HEK293 (cell line): ENCODE measurements at regions not wholly inside any gene's neighbourhood (a gene's known extent, or its start where the extent isn't known, plus 50 kb on each side); places are given as distances from the start of the nearest gene placed in this dataset.

Source experiments
- CTCF ChIA-PET: fragments of 350-600 bp; formaldehyde crosslinking; extraction: SDS; loops from one replicate; lab custom pipeline; 2021; ENCODE audit warnings: antibody characterized with exemption; lab: Yijun Ruan, JAX
- POLR2A ChIA-PET: fragments of 300-600 bp; formaldehyde crosslinking; extraction: SDS; loops from one replicate; lab custom pipeline; 2020; ENCODE audit warnings: antibody characterized with exemption, inconsistent platforms; lab: Yijun Ruan, JAX
- H3K27ac ChIP-seq: fragments of 200-500 bp; sonication (Bioruptor generic); 2 replicates; pipeline ENCODE4 v1.5.1; 2014; ENCODE audit warnings: low read depth, low read length, control low read depth, inconsistent platforms; ENCODE audit errors: extremely low read depth
- H3K36me3 ChIP-seq, 2 experiments: fragments of 200-500 bp in 1 of 2; sonication (Bioruptor generic) in 1 of 2; 1 replicate in 1 of 2; 2 replicates in 1 of 2; pipeline ENCODE4 v1.5.1; 2014 to 2017; ENCODE audit warnings: inconsistent platforms in 2 of 2, low read length in 2 of 2; ENCODE audit not compliant: control insufficient read depth in 2 of 2, insufficient read depth in 1 of 2
- H3K4me1 ChIP-seq: fragments of 200-500 bp; sonication (Bioruptor generic); 2 replicates; pipeline ENCODE4 v1.5.1; 2014; ENCODE audit warnings: mild to moderate bottlenecking, low read length, inconsistent platforms; ENCODE audit not compliant: control insufficient read depth, insufficient read depth
- H3K4me3 ChIP-seq: 2 replicates; pipeline ENCODE4 v1.5.1; 2011; ENCODE audit warnings: low read depth, mild to moderate bottlenecking, control low read depth, low read length, moderate library complexity
- H3K9me3 ChIP-seq: fragments of 200-500 bp; sonication (Bioruptor generic); 2 replicates; pipeline ENCODE4 v1.5.1; 2014; ENCODE audit warnings: low read depth, low read length, inconsistent platforms; ENCODE audit not compliant: control insufficient read depth, insufficient read depth
- CTCF ChIP-seq: fragments of 450-650 bp; formaldehyde crosslinking; IDR thresholded peaks from 2 replicates; pipeline ENCODE4 v1.5.1; 2016; ENCODE audit warnings: missing biosample characterization, missing genetic modification characterization
- SP7 ChIP-seq: fragments of 450-650 bp; formaldehyde crosslinking; IDR thresholded peaks from 2 replicates; pipeline ENCODE4 v1.5.1; 2016; ENCODE audit warnings: missing biosample characterization, missing genetic modification characterization
- ZFHX2 ChIP-seq: fragments of 450-650 bp; formaldehyde crosslinking; conservative IDR thresholded peaks from 2 replicates; pipeline ENCODE4 v1.5.1; 2016; ENCODE audit warnings: missing biosample characterization, missing genetic modification characterization
- ZNF10 ChIP-seq: fragments of 450-650 bp; formaldehyde crosslinking; IDR thresholded peaks from 2 replicates; pipeline ENCODE4 v1.5.1; 2017; ENCODE audit warnings: missing biosample characterization, missing genetic modification characterization
- ZNF146 ChIP-seq: fragments of 450-650 bp; formaldehyde crosslinking; IDR thresholded peaks from 2 replicates; pipeline ENCODE4 v1.5.1; 2016; ENCODE audit warnings: missing biosample characterization, missing genetic modification characterization
- ZNF155 ChIP-seq: fragments of 450-650 bp; formaldehyde crosslinking; IDR thresholded peaks from 2 replicates; pipeline ENCODE4 v1.5.1; 2016; ENCODE audit warnings: missing biosample characterization, missing genetic modification characterization
- ZNF16 ChIP-seq: fragments of 450-650 bp; formaldehyde crosslinking; IDR thresholded peaks from 2 replicates; pipeline ENCODE4 v1.5.1; 2016; ENCODE audit warnings: low read depth, missing biosample characterization, missing genetic modification characterization
- ZNF239 ChIP-seq: fragments of 450-650 bp; formaldehyde crosslinking; IDR thresholded peaks from 2 replicates; pipeline ENCODE4 v1.5.1; 2016; ENCODE audit warnings: missing biosample characterization, missing genetic modification characterization
- ZNF311 ChIP-seq: fragments of 450-650 bp; formaldehyde crosslinking; IDR thresholded peaks from 2 replicates; pipeline ENCODE4 v1.5.1; 2017; ENCODE audit warnings: missing biosample characterization, missing genetic modification characterization, borderline replicate concordance
- ZNF335 ChIP-seq: fragments of 450-650 bp; formaldehyde crosslinking; conservative IDR thresholded peaks from 2 replicates; pipeline ENCODE4 v1.5.1; 2016; ENCODE audit warnings: missing biosample characterization, missing genetic modification characterization
- ZNF366 ChIP-seq: fragments of 450-650 bp; formaldehyde crosslinking; conservative IDR thresholded peaks from 2 replicates; pipeline ENCODE4 v1.5.1; 2016; ENCODE audit warnings: missing biosample characterization, missing genetic modification characterization
- ZNF394 ChIP-seq: fragments of 450-650 bp; formaldehyde crosslinking; IDR thresholded peaks from 2 replicates; pipeline ENCODE4 v1.5.1; 2016; ENCODE audit warnings: missing biosample characterization, missing genetic modification characterization, mild to moderate bottlenecking, moderate library complexity, borderline replicate concordance
- ZNF510 ChIP-seq: fragments of 450-650 bp; formaldehyde crosslinking; IDR thresholded peaks from 2 replicates; pipeline ENCODE4 v1.5.1; 2018; ENCODE audit warnings: mild to moderate bottlenecking, missing genetic modification characterization, missing biosample characterization; ENCODE audit not compliant: insufficient replicate concordance
- ZNF514 ChIP-seq: fragments of 450-650 bp; formaldehyde crosslinking; IDR thresholded peaks from 2 replicates; pipeline ENCODE4 v1.5.1; 2016; ENCODE audit warnings: missing biosample characterization, missing genetic modification characterization
- ZNF529 ChIP-seq: fragments of 450-650 bp; formaldehyde crosslinking; IDR thresholded peaks from 2 replicates; pipeline ENCODE4 v1.5.1; 2017; ENCODE audit warnings: missing genetic modification characterization, missing biosample characterization; ENCODE audit not compliant: insufficient replicate concordance
- ZNF629 ChIP-seq: fragments of 450-650 bp; formaldehyde crosslinking; IDR thresholded peaks from 2 replicates; pipeline ENCODE4 v1.5.1; 2017; ENCODE audit warnings: missing biosample characterization, missing genetic modification characterization
- ZXDB ChIP-seq: fragments of 450-650 bp; formaldehyde crosslinking; IDR thresholded peaks from 2 replicates; pipeline ENCODE4 v1.5.1; 2016; ENCODE audit warnings: missing biosample characterization, missing genetic modification characterization
- TF ChIP-seq, protein P1 (sequence below): fragments of 450-650 bp; formaldehyde crosslinking; IDR thresholded peaks from 2 replicates; pipeline ENCODE4 v1.5.1; 2016; ENCODE audit warnings: missing biosample characterization, missing genetic modification characterization
- TF ChIP-seq, protein P2 (sequence below): fragments of 450-650 bp; formaldehyde crosslinking; IDR thresholded peaks from 2 replicates; pipeline ENCODE4 v1.5.1; 2016; ENCODE audit warnings: missing biosample characterization, missing genetic modification characterization
- TF ChIP-seq, protein P3 (sequence below): fragments of 450-650 bp; formaldehyde crosslinking; IDR thresholded peaks from 2 replicates; pipeline ENCODE4 v1.5.1; 2016; ENCODE audit warnings: missing biosample characterization, missing genetic modification characterization

DNA sequence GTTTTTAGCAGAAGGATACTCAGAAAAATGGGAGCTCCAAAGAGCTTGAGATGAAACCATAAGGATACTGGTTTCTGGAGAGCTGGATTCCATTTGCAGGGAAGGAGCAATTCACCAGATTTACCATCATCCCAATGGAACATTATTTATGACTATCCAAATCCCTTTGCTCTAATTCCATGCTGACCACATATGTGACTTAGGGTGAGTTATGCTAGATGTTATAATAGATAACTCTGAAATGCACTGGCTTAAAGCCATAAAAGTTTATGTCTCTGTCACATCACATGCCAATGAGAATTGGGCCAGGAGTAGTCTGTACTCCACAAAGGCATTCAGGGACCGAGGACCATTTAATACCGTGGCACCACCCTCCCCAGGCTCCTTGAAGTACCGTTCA is 185.2 kb downstream of the SKIDA1 start:
- POLR2A ChIA-PET, result no interaction called here
- Histone ChIP-seq H3K9me3 (no peaks in the 10 kb centered on the region), H3K4me1 (0 out of 2 replicates have a peak, but pooled peaks cover 5% of the 10 kb centered on the region), H3K4me3 (no peak overlapping the region), H3K36me3 (no peaks in the 10 kb centered on the region), H3K27ac (no peak overlapping the region)
- CTCF ChIA-PET, result no interaction called here
- TF ChIP-seq ZNF16 (no peak), ZNF514 (no peak), ZFHX2 (tag by site-specific recombination) (no peak), CTCF (tag by site-specific recombination) (no peak), ZNF311 (tag by site-specific recombination) (no peak), ZNF394 (tag by site-specific recombination) (no peak), ZNF335 (no peak), ZNF155 (tag by site-specific recombination) (no peak), ZNF146 (tag by site-specific recombination) (no peak), ZNF239 (no peak)
- TF ChIP-seq, protein P1, sequence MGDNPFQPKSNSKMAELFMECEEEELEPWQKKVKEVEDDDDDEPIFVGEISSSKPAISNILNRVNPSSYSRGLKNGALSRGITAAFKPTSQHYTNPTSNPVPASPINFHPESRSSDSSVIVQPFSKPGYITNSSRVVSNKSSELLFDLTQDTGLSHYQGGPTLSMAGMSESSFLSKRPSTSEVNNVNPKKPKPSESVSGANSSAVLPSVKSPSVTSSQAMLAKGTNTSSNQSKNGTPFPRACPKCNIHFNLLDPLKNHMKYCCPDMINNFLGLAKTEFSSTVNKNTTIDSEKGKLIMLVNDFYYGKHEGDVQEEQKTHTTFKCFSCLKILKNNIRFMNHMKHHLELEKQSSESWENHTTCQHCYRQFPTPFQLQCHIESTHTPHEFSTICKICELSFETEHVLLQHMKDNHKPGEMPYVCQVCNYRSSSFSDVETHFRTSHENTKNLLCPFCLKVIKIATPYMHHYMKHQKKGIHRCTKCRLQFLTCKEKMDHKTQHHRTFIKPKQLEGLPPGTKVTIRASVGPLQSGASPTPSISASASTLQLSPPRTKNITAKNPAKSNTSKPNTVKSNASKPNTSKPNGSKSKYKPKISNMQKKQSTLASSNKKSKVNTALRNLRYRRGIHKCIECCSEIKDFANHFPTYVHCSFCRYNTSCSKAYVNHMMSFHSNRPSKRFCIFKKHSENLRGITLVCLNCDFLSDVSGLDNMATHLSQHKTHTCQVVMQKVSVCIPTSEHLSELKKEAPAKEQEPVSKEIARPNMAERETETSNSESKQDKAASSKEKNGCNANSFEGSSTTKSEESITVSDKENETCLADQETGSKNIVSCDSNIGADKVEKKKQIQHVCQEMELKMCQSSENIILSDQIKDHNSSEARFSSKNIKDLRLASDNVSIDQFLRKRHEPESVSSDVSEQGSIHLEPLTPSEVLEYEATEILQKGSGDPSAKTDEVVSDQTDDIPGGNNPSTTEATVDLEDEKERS (tag by site-specific recombination), result no peak

DNA sequence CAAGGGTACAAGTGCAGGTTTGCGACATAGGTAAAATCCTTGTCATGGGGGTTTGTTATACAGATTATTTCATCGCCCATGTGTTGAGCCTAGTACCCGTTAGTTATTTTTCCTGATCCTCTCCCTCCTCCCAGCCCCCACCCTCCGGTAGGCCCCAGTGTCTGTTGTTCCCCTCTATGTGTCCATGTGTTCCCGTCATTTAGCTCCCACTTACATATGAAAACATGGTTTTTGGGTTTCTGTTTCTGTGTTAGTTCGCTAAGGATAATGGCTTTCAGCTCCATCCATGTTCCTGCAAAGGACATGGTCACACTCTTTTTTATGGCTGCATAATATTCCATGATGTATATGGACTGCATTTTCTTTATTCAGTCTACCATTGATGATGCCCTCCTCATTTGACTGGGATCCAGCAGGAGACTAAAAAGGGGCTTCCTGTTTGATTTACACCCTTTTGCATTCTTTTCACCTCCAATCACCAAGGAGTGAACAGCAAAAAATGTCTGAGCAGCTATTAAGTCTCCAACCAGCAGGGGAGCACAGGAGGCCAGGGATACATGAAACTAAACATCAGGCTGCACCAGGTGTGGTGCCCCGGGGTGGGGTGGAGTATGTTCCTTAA is 188.2 kb downstream of the SKIDA1 start:
- no peaks in the 10 kb centered on the region for H3K36me3 ChIP-seq
- POLR2A ChIA-PET, result interaction anchor here (0.6 kb wide), 1 partner anchor 77 kb away, joined by 3 read pairs; no protein-coding TSS in a partner anchor
- TF ChIP-seq, protein P1 (tag by site-specific recombination), result 0 out of 2 replicates have a peak, but pooled peaks have one; percentile 39
- TF ChIP-seq ZNF311 (tag by site-specific recombination) (no peak), ZNF529 (tag by site-specific recombination) (no peak), ZNF10 (0 out of 2 replicates have a peak, but pooled peaks have one; percentile 0), ZXDB (no peak), ZNF510 (no peak), SP7 (0 out of 2 replicates have a peak, but pooled peaks have one; percentile 35), ZNF366 (tag by site-specific recombination) (0 out of 2 replicates have a peak, but pooled peaks have one; percentile 1), ZNF629 (0 out of 2 replicates have a peak, but pooled peaks have one; percentile 39), ZNF146 (tag by site-specific recombination) (peak; percentile 99)
- TF ChIP-seq, protein P2, sequence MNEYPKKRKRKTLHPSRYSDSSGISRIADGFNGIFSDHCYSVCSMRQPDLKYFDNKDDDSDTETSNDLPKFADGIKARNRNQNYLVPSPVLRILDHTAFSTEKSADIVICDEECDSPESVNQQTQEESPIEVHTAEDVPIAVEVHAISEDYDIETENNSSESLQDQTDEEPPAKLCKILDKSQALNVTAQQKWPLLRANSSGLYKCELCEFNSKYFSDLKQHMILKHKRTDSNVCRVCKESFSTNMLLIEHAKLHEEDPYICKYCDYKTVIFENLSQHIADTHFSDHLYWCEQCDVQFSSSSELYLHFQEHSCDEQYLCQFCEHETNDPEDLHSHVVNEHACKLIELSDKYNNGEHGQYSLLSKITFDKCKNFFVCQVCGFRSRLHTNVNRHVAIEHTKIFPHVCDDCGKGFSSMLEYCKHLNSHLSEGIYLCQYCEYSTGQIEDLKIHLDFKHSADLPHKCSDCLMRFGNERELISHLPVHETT (tag by site-specific recombination), result no peak
- TF ChIP-seq, protein P3, sequence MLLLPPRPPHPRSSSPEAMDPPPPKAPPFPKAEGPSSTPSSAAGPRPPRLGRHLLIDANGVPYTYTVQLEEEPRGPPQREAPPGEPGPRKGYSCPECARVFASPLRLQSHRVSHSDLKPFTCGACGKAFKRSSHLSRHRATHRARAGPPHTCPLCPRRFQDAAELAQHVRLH (tag by site-specific recombination), result peak; percentile 80
- no peak overlapping the region for H3K27ac ChIP-seq
- 0 out of 2 replicates have a peak, but pooled peaks cover 5% of the 10 kb centered on the region for H3K4me1 ChIP-seq
- no peaks in the 10 kb centered on the region for H3K9me3 ChIP-seq
- CTCF ChIA-PET, result interaction anchor here (1.1 to 2.9 kb wide), 2 partner anchors 56 to 58 kb away, joined by 3 to 11 read pairs; no protein-coding TSS in a partner anchor
- no peak overlapping the region for H3K4me3 ChIP-seq
